ENCODE measurements at regions not wholly inside any gene's neighbourhood (a gene's known extent, or its start where the extent isn't known, plus 50 kb on each side); places are given as distances from the start of the nearest gene placed in this dataset.

DNA sequence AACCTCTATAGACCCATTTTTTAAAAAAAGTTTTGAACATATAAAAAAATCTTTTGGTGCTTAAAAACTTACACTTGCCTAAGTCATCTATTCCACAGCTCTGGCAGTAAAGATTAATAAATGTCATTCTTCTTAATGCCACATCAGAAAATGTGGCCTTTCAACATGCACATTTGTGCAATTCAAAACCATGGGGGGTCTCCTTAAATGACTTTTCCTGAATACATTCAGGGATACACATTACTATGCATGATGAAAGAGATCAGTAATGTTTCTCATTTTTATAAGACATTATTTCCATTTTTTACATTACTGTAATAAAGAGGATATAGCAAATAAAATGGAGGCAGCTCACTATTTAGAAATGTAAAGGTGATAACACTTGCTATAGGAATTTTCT lies 142.3 kb downstream of the RBM43 start:
- peaks cover 4 to 5% of the 10 kb centered on the region in 2 experiments for H3K4me1 Mint-ChIP-seq
- H3K27ac Mint-ChIP-seq = no peak overlapping the region
- H3K23me2 ChIP-seq (ENCODE audit: insufficient read length, low read depth, low read length, poor library complexity, severe bottlenecking) = no peaks in the 10 kb centered on the region

More for the DNA sequence above, 142.3 kb downstream of the RBM43 start:
- H3K18ac ChIP-seq (ENCODE audit: insufficient read length, low read depth, low read length) = no peak overlapping the region
- H3K9ac ChIP-seq (ENCODE audit: extremely low read depth, insufficient read length, low read length) = no peak overlapping the region
- H3K4me1 ChIP-seq (ENCODE audit: insufficient read depth, low read length) = no peaks in the 10 kb centered on the region
- H3K4me2 ChIP-seq (ENCODE audit: insufficient read depth, insufficient read length, low read length) = no peak overlapping the region
- H3K9me3 ChIP-seq (ENCODE audit: control insufficient read depth, low read depth, low read length) = no peaks in the 10 kb centered on the region
- H3K4ac ChIP-seq (ENCODE audit: low read depth, low read length) = no peak overlapping the region
- no peak overlapping the region for H3T11ph ChIP-seq (ENCODE audit: low read length)
- H4K91ac ChIP-seq (ENCODE audit: insufficient read length, low read depth, low read length) = no peak overlapping the region
- Mint-ChIP-seq H3K27me3 (ENCODE audit: low read depth) (no peaks in the 10 kb centered on the region; the same call in 1 of the 2 replicates), H3K36me3 (ENCODE audit: insufficient read depth in 1 of 3, low read depth in 3 of 3) (peaks cover 20 to 41% (median 24%) of the 10 kb centered on the region in 3 experiments), H3K4me3 (no peak overlapping the region), H3K9me3 (peaks cover 30 to 38% of the 10 kb centered on the region in 2 experiments)
- H3K14ac ChIP-seq (ENCODE audit: insufficient read depth, low read length) = no peak overlapping the region
- no peak overlapping the region for H2BK20ac ChIP-seq (ENCODE audit: low read depth, low read length, poor library complexity, severe bottlenecking)
- no peak overlapping the region for H2AFZ ChIP-seq (ENCODE audit: low read length)
- H2AK5ac ChIP-seq (ENCODE audit: insufficient read length, low read length) = no peak overlapping the region
- H4K8ac ChIP-seq (replicated peaks; ENCODE audit: insufficient read length, low read depth, low read length) = no peak overlapping the region
- no peaks in the 10 kb centered on the region for H3K27me3 ChIP-seq (ENCODE audit: insufficient read depth, low read length)
- no peak overlapping the region for H2BK15ac ChIP-seq (ENCODE audit: low read depth, low read length)
- no peaks in the 10 kb centered on the region for H3K79me2 ChIP-seq (ENCODE audit: insufficient read depth, low read length)
- H3K27ac ChIP-seq (ENCODE audit: insufficient read length, low read depth, low read length) = no peak overlapping the region
- no peak overlapping the region for H2BK120ac ChIP-seq (ENCODE audit: low read depth, low read length, poor library complexity, severe bottlenecking)
- no peak overlapping the region for H2BK12ac ChIP-seq (ENCODE audit: insufficient read length, low read depth, low read length)
- no peaks in the 10 kb centered on the region for H4K20me1 ChIP-seq (ENCODE audit: control insufficient read depth, insufficient read depth, insufficient read length)
- no peak for DNase-seq
- TF ChIP-seq, protein P1, sequence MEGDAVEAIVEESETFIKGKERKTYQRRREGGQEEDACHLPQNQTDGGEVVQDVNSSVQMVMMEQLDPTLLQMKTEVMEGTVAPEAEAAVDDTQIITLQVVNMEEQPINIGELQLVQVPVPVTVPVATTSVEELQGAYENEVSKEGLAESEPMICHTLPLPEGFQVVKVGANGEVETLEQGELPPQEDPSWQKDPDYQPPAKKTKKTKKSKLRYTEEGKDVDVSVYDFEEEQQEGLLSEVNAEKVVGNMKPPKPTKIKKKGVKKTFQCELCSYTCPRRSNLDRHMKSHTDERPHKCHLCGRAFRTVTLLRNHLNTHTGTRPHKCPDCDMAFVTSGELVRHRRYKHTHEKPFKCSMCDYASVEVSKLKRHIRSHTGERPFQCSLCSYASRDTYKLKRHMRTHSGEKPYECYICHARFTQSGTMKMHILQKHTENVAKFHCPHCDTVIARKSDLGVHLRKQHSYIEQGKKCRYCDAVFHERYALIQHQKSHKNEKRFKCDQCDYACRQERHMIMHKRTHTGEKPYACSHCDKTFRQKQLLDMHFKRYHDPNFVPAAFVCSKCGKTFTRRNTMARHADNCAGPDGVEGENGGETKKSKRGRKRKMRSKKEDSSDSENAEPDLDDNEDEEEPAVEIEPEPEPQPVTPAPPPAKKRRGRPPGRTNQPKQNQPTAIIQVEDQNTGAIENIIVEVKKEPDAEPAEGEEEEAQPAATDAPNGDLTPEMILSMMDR (conservative IDR thresholded peaks at IDR 0.05) = no peak
- no peak overlapping the region for H3K56ac ChIP-seq (ENCODE audit: insufficient read length, low read depth, low read length)
- no peaks in the 10 kb centered on the region for H3K79me1 ChIP-seq (ENCODE audit: insufficient read depth, low read depth, low read length, poor library complexity, severe bottlenecking)
- no peak overlapping the region for H2BK5ac ChIP-seq (ENCODE audit: insufficient read length, low read length)
- H3K23ac ChIP-seq (ENCODE audit: insufficient read length, low read depth, low read length) = no peak overlapping the region
- no peak overlapping the region for H4K5ac ChIP-seq (ENCODE audit: insufficient read length, low read depth, low read length)

Measured in H9 (cell line).